Epithelial cell of proximal tubule (primary cell): ENCODE measurements at regions not wholly inside any gene's neighbourhood (a gene's known extent, or its start where the extent isn't known, plus 50 kb on each side); places are given as distances from the start of the nearest gene placed in this dataset.
"Not testable (repeated sequence)": the region's sequence is repeated elsewhere in the genome, so short reads cannot be mapped to it uniquely, and the experiment has no call there.

Source experiments
- DNase-seq: peaks from one replicate; pipeline ENCODE4 v3.0.0-alpha.2; 2011; ENCODE audit warnings: low read depth
- H3K4me3 ChIP-seq: 2 replicates; pipeline ENCODE4 v1.5.1; 2011; ENCODE audit warnings: low read depth, mild to moderate bottlenecking, low read length
- CTCF ChIP-seq: conservative IDR thresholded peaks from 2 replicates; pipeline ENCODE4 v1.5.1; 2012; ENCODE audit warnings: low read depth, mild to moderate bottlenecking, low read length

GRCh38 chr18:22705328-22705727 is 227.8 kb upstream of the RBBP8 start:
- no peak overlapping the region for H3K4me3 ChIP-seq
- DNase-seq, result no peak
- no peak for TF ChIP-seq CTCF

DNA sequence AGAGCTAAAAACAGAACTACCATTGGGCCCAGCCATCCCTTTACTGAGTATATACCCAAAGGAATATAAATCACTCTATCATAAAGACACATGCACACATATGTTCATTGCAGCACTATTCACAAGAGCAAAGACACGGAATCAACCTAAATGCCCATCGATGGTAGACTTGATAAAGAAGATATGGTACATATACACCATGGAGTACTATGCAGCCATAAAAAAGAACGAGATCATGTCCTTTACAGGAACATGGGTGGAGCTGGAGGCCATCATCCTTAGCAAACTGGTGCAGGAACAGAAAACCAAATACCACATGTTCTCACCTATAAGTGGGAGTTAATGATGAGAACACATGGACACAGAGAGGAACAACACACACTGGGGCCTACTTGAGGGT is 227.1 kb upstream of the RBBP8 start:
- not testable (repeated sequence) for DNase-seq

GRCh38 chr18:22709288-22710060 is 223.7 kb upstream of the RBBP8 start:
- TF ChIP-seq CTCF, result no peak
- no peak for DNase-seq
- no peak overlapping the region for H3K4me3 ChIP-seq

More for the DNA sequence above, 227.1 kb upstream of the RBBP8 start:
- not testable (repeated sequence) for H3K4me3 ChIP-seq

DNA sequence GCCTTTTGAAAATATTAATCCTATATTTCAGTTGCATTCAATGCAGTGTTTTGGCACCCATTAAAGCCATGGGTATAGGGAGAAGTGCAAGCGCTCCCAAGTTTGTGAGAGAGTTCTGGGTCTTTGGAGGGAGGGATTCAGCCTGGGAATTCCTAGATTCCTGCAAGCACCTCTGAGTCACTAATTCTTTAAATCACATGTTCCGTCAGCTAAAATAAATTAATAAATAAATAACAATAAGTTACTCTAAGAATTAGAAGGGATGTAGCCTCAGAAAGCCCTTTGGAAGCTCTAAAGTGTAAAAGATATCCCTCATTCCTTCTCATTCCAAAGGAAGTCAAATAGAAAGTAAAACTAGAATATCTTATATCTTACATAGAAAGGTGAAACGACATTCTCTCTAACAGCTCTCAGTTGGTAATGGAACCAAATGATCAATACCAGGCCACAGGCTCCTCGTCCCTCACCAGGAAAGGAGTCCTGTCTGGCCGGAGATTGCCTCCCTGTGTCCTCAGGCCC is 222.4 kb upstream of the RBBP8 start:
- no peak for DNase-seq
- peak overlapping the region; percentile 50 for H3K4me3 ChIP-seq
- TF ChIP-seq CTCF, result no peak

DNA sequence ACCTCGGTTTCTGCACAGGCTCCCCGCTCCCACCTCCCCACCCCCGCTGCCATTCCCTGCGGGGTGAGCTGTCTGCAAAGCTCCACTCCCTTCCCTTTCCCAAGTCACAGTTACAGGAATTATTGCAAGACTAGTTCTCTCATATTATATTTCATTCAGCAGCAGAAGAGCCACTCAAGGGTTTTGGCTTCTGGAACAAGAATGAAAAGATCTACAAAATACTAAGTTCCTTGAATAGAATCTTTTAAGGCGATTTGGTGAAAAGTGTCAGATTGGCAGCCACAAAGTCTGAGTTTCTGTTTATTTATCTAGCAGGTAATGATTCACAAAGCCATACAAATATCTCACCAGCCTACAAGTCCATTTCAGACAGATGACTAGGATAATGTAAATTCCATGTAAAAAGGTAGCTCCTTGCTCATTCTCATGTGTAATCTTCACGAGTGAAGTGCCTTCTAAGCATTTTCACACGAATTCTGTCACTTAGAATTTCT is 221.9 kb upstream of the RBBP8 start:
- peak; percentile 84 for DNase-seq
- no peak for TF ChIP-seq CTCF
- H3K4me3 ChIP-seq, result peak overlapping the region; percentile 50

GRCh38 chr18:22713511-22713910 is 219.6 kb upstream of the RBBP8 start:
- no peak for TF ChIP-seq CTCF
- DNase-seq, result no peak
- H3K4me3 ChIP-seq, result no peak overlapping the region

GRCh38 chr18:22717536-22717935 is 215.6 kb upstream of the RBBP8 start:
- DNase-seq, H3K4me3 ChIP-seq: not testable (repeated sequence)

DNA sequence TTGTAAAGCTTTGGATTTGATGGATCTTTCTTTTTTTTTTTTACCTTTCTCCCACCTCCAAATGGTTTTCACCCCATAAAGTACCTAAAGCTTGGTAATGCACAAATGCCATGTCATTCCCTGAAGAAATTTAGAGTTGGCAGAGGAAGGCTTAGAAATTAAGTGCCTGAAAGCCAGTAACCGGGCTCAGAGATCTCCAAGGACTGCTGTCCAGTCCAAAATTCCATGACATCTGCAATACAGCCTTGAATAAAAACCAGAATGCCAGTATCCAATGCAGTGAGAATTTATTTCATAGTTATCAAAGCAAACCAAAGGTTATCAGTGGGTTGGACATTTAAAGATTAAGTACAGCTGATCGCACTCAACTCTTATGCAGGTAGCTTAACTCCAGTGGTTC is 209.9 kb upstream of the RBBP8 start:
- H3K4me3 ChIP-seq, result no peak overlapping the region
- no peak for TF ChIP-seq CTCF
- no peak for DNase-seq
